ENCODE measurements at regions not wholly inside any gene's neighbourhood (a gene's known extent, or its start where the extent isn't known, plus 50 kb on each side); places are given as distances from the start of the nearest gene placed in this dataset.

DNA sequence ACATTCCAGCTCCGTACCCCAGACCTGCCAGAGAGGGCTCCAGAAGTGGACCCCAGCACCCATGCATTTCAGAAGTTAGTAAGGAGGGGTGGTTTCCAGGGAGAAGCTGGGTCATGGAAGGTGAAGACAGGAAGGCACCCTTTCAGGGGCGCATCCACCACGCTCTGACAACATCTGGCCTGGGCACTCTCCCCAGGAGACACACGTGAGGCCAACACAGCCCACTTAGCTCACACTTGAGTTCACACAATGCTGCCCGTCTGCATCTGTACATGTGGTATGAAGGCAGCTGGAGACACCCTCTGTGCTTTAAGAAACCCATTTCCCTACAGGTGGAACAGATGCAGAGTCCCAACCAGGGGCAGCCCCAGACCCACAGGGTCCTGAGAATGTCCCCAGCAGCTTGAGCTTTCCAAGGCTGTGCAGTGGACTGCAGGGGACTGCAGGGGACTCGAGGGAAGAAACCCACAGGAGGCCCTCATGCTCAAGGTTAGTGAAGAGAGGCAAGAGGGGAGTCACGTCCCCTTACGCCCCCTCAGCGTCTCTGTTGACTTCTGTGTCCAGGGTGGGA is 326.8 kb upstream of the IRX1 start:
- 0% methylated on average over 9 of the region's 9 CpGs for WGBS (ENCODE audit: insufficient coverage, low coverage, missing lambda C conversion rate)
- DNase-seq (ENCODE audit: extremely low read depth in 1 of 4, low spot score in 3 of 4) (no peak), FAIRE-seq (no peak), ATAC-seq (no peak)
- no peaks in the 10 kb centered on the region for H3K9me1 ChIP-seq (ENCODE audit: control insufficient read depth, insufficient read depth, low read length)
- no TSS peak for BruUV-seq (replicated peaks)
- no peak overlapping the region for H3K4me2 ChIP-seq (ENCODE audit: insufficient read depth, low read length)
- no peaks in the 10 kb centered on the region for H3K36me3 ChIP-seq (ENCODE audit: control insufficient read depth, insufficient read depth, low read length)
- POLR2A ChIA-PET = no interaction called here
- peaks cover 0 to 17% of the 10 kb centered on the region in 2 experiments; a peak in 2 of 5 replicates for H3K27me3 ChIP-seq (ENCODE audit: control insufficient read depth in 2 of 2, insufficient read depth in 2 of 2, low read length in 2 of 2)
- TF ChIP-seq RFX7 (CRISPR knock-in tag; IDR thresholded peaks at IDR 0.05) (no peak), ZC3H8 (IDR thresholded peaks at IDR 0.05) (no peak)
- CTCF ChIA-PET (ENCODE audit: low intra/inter-chr PET ratio) = no interaction called here
- in situ Hi-C loops (cut with MboI) (no loop called here), intact Hi-C loops (cut with micrococcal nuclease) (no loop called here)
- H3K9ac ChIP-seq (ENCODE audit: insufficient read depth in 1 of 2, low read depth in 2 of 2, low read length in 2 of 2) = no peak overlapping the region
- no peak overlapping the region for H2AFZ ChIP-seq (ENCODE audit: low read depth, low read length)
- no peaks in the 10 kb centered on the region for H4K20me1 ChIP-seq (replicated peaks; ENCODE audit: control insufficient read depth, insufficient read depth, low read length)
- no peaks in the 10 kb centered on the region for H3K79me2 ChIP-seq (ENCODE audit: control insufficient read depth, insufficient read depth, low read length)
- H3K4me1 ChIP-seq (replicated peaks in 1 of 2; ENCODE audit: control insufficient read depth in 2 of 2, insufficient read depth in 2 of 2, low read length in 2 of 2) = no peaks in the 10 kb centered on the region
- no peak overlapping the region for H3K27ac ChIP-seq (ENCODE audit: extremely low read depth, low read depth, low read length)
- no peak overlapping the region for H3K4me3 ChIP-seq
- H3K9me3 ChIP-seq (replicated peaks; ENCODE audit: control insufficient read depth, insufficient read depth, low read depth, low read length) = no peaks in the 10 kb centered on the region

- in situ Hi-C loops (cut with MboI) = no loop called here
- BruUV-seq (replicated peaks) = no TSS peak
- H3K36me3 ChIP-seq (ENCODE audit: control insufficient read depth, insufficient read depth, low read length) = no peaks in the 10 kb centered on the region
- H3K27me3 ChIP-seq (ENCODE audit: control insufficient read depth in 2 of 2, insufficient read depth in 2 of 2, low read length in 2 of 2) = peaks cover 0 to 13% of the 10 kb centered on the region in 2 experiments; a peak in 2 of 5 replicates
- no peak for ATAC-seq
- no peaks in the 10 kb centered on the region for H3K4me1 ChIP-seq (replicated peaks in 1 of 2; ENCODE audit: control insufficient read depth in 2 of 2, insufficient read depth in 2 of 2, low read length in 2 of 2)
- 0% methylated on average over 4 of the region's 5 CpGs for WGBS (ENCODE audit: insufficient coverage, low coverage, missing lambda C conversion rate)
- H3K9ac ChIP-seq (ENCODE audit: insufficient read depth in 1 of 2, low read depth in 2 of 2, low read length in 2 of 2) = no peak overlapping the region
- H4K20me1 ChIP-seq (replicated peaks; ENCODE audit: control insufficient read depth, insufficient read depth, low read length) = no peaks in the 10 kb centered on the region
- no peak overlapping the region for H3K4me2 ChIP-seq (ENCODE audit: insufficient read depth, low read length)
- no peak for DNase-seq (ENCODE audit: extremely low read depth in 1 of 4, low spot score in 3 of 4)
- H3K9me3 ChIP-seq (replicated peaks; ENCODE audit: control insufficient read depth, insufficient read depth, low read depth, low read length) = no peaks in the 10 kb centered on the region
- no peak overlapping the region for H3K4me3 ChIP-seq
- ChIA-PET POLR2A (interaction anchor here (1.5 kb wide), 1 partner anchor 8 kb away, joined by 5 read pairs; no protein-coding TSS in a partner anchor), CTCF (ENCODE audit: low intra/inter-chr PET ratio) (no interaction called here)
- intact Hi-C loops (cut with micrococcal nuclease) = no loop called here
- H3K79me2 ChIP-seq (ENCODE audit: control insufficient read depth, insufficient read depth, low read length) = no peaks in the 10 kb centered on the region
- FAIRE-seq = no peak
- H2AFZ ChIP-seq (ENCODE audit: low read depth, low read length) = no peak overlapping the region
- no peaks in the 10 kb centered on the region for H3K9me1 ChIP-seq (ENCODE audit: control insufficient read depth, insufficient read depth, low read length)
- H3K27ac ChIP-seq (ENCODE audit: extremely low read depth, low read depth, low read length) = no peak overlapping the region
- TF ChIP-seq, protein P1, sequence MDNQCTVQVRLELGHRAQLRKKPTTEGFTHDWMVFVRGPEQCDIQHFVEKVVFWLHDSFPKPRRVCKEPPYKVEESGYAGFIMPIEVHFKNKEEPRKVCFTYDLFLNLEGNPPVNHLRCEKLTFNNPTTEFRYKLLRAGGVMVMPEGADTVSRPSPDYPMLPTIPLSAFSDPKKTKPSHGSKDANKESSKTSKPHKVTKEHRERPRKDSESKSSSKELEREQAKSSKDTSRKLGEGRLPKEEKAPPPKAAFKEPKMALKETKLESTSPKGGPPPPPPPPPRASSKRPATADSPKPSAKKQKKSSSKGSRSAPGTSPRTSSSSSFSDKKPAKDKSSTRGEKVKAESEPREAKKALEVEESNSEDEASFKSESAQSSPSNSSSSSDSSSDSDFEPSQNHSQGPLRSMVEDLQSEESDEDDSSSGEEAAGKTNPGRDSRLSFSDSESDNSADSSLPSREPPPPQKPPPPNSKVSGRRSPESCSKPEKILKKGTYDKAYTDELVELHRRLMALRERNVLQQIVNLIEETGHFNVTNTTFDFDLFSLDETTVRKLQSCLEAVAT (IDR thresholded peaks at IDR 0.05) = no peak
- TF ChIP-seq SAFB2 (IDR thresholded peaks at IDR 0.05; ENCODE audit: borderline replicate concordance, low read depth, low read length, severe bottlenecking) = no peak
- no peak for TF ChIP-seq CGGBP1 (CRISPR knock-in tag; IDR thresholded peaks at IDR 0.05)
- TF ChIP-seq, protein P2, sequence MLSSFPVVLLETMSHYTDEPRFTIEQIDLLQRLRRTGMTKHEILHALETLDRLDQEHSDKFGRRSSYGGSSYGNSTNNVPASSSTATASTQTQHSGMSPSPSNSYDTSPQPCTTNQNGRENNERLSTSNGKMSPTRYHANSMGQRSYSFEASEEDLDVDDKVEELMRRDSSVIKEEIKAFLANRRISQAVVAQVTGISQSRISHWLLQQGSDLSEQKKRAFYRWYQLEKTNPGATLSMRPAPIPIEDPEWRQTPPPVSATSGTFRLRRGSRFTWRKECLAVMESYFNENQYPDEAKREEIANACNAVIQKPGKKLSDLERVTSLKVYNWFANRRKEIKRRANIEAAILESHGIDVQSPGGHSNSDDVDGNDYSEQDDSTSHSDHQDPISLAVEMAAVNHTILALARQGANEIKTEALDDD (IDR thresholded peaks at IDR 0.05) = no peak
- no peak for TF ChIP-seq CTCFL (IDR thresholded peaks at IDR 0.05; ENCODE audit: borderline replicate concordance, insufficient read depth, low read depth, low read length, poor library complexity, severe bottlenecking)
Observed at GRCh38 chr5:3266861-3267260, 328.8 kb upstream of the IRX1 start.
